PC-9 (cell line): ENCODE measurements at regions not wholly inside any gene's neighbourhood (a gene's known extent, or its start where the extent isn't known, plus 50 kb on each side); places are given as distances from the start of the nearest gene placed in this dataset.

Experiments
- CTCF ChIP-seq: fragments of 200-600 bp; sonication (generic); conservative IDR thresholded peaks from 2 replicates; pipeline ENCODE4 v1.6.1; 2017; ENCODE audit warnings: mixed run types, antibody characterized with exemption, mild to moderate bottlenecking, moderate library complexity
- EZH2 ChIP-seq: fragments of 200-600 bp; sonication (generic); IDR thresholded peaks from 2 replicates; pipeline ENCODE4 v1.8.0; 2017; ENCODE audit warnings: antibody characterized with exemption, low read depth

- no peak for TF ChIP-seq CTCF
- no peak for TF ChIP-seq EZH2
These were observed 999.1 kb downstream of the STPG2 start for GRCh38 chr4:97144199-97144598.
